ENCODE measurements at regions not wholly inside any gene's neighbourhood (a gene's known extent, or its start where the extent isn't known, plus 50 kb on each side); places are given as distances from the start of the nearest gene placed in this dataset.

GRCh38 chr6:113004054-113004453, 656.9 kb downstream of the RFPL4B start:
- Histone ChIP-seq H2AFZ (ENCODE audit: low read length) (no peak overlapping the region), H3K4me3 (ENCODE audit: low read depth, low read length, poor library complexity, severe bottlenecking) (no peak overlapping the region), H3K79me2 (ENCODE audit: insufficient read depth, low read length) (no peaks in the 10 kb centered on the region), H3F3A (ENCODE audit: insufficient read depth, low read length) (no peaks in the 10 kb centered on the region), H3K9ac (ENCODE audit: low read length) (no peak overlapping the region), H3K9me3 (ENCODE audit: low read length) (no peaks in the 10 kb centered on the region), H3K4me1 (ENCODE audit: insufficient read depth, low read length, severe bottlenecking) (no peaks in the 10 kb centered on the region), H3K9me2 (ENCODE audit: low read depth, low read length) (no peaks in the 10 kb centered on the region), H3K27me3 (ENCODE audit: insufficient read depth, low read length) (no peaks in the 10 kb centered on the region), H4K20me1 (ENCODE audit: insufficient read depth, low read length) (no peaks in the 10 kb centered on the region), H3K36me3 (ENCODE audit: insufficient read depth, low read length) (no peaks in the 10 kb centered on the region), H3K27ac (ENCODE audit: low read depth, low read length, poor library complexity, severe bottlenecking) (no peak overlapping the region), H3K4me2 (ENCODE audit: low read length) (no peak overlapping the region)
- TF ChIP-seq CTCF (IDR thresholded peaks at IDR 0.05; ENCODE audit: low read length) (no peak), EZH2 (IDR thresholded peaks at IDR 0.05; ENCODE audit: borderline replicate concordance, low read length) (no peak)

GRCh38 chr6:113004470-113005270, 657.5 kb downstream of the RFPL4B start:
- Histone ChIP-seq H3K4me1 (ENCODE audit: insufficient read depth, low read length, severe bottlenecking) (no peaks in the 10 kb centered on the region), H3K9ac (ENCODE audit: low read length) (no peak overlapping the region), H2AFZ (ENCODE audit: low read length) (no peak overlapping the region), H3K9me3 (ENCODE audit: low read length) (no peaks in the 10 kb centered on the region), H3K27ac (ENCODE audit: low read depth, low read length, poor library complexity, severe bottlenecking) (no peak overlapping the region), H3K9me2 (ENCODE audit: low read depth, low read length) (no peaks in the 10 kb centered on the region), H3K36me3 (ENCODE audit: insufficient read depth, low read length) (no peaks in the 10 kb centered on the region), H3K4me2 (ENCODE audit: low read length) (no peak overlapping the region), H3K4me3 (ENCODE audit: low read depth, low read length, poor library complexity, severe bottlenecking) (no peak overlapping the region), H4K20me1 (ENCODE audit: insufficient read depth, low read length) (no peaks in the 10 kb centered on the region), H3F3A (ENCODE audit: insufficient read depth, low read length) (no peaks in the 10 kb centered on the region), H3K79me2 (ENCODE audit: insufficient read depth, low read length) (no peaks in the 10 kb centered on the region), H3K27me3 (ENCODE audit: insufficient read depth, low read length) (no peaks in the 10 kb centered on the region)
- TF ChIP-seq CTCF (IDR thresholded peaks at IDR 0.05; ENCODE audit: low read length) (no peak), EZH2 (IDR thresholded peaks at IDR 0.05; ENCODE audit: borderline replicate concordance, low read length) (no peak)

- Histone ChIP-seq H3K9ac (ENCODE audit: low read length) (no peak overlapping the region), H3K4me1 (ENCODE audit: insufficient read depth, low read length, severe bottlenecking) (no peaks in the 10 kb centered on the region), H3F3A (ENCODE audit: insufficient read depth, low read length) (no peaks in the 10 kb centered on the region), H2AFZ (ENCODE audit: low read length) (no peak overlapping the region), H3K27ac (ENCODE audit: low read depth, low read length, poor library complexity, severe bottlenecking) (no peak overlapping the region), H3K4me3 (ENCODE audit: low read depth, low read length, poor library complexity, severe bottlenecking) (no peak overlapping the region), H3K9me3 (ENCODE audit: low read length) (no peaks in the 10 kb centered on the region), H4K20me1 (ENCODE audit: insufficient read depth, low read length) (no peaks in the 10 kb centered on the region), H3K36me3 (ENCODE audit: insufficient read depth, low read length) (no peaks in the 10 kb centered on the region), H3K9me2 (ENCODE audit: low read depth, low read length) (no peaks in the 10 kb centered on the region), H3K4me2 (ENCODE audit: low read length) (no peak overlapping the region), H3K79me2 (ENCODE audit: insufficient read depth, low read length) (no peaks in the 10 kb centered on the region), H3K27me3 (ENCODE audit: insufficient read depth, low read length) (no peaks in the 10 kb centered on the region)
- no peak for TF ChIP-seq EZH2 (IDR thresholded peaks at IDR 0.05; ENCODE audit: borderline replicate concordance, low read length)
- TF ChIP-seq CTCF (IDR thresholded peaks at IDR 0.05; ENCODE audit: low read length), result no peak
Observed at GRCh38 chr6:113006494-113006893, 659.4 kb downstream of the RFPL4B start.
